GM18520 (cell line): ENCODE measurements at regions not wholly inside any gene's neighbourhood (a gene's known extent, or its start where the extent isn't known, plus 50 kb on each side); places are given as distances from the start of the nearest gene placed in this dataset.
"Not testable (repeated sequence)": the region's sequence is repeated elsewhere in the genome, so short reads cannot be mapped to it uniquely, and the experiment has no call there.

ENCODE experiments used
- ATAC-seq: cut with Tn5 transposase; IDR thresholded peaks from one replicate; pipeline ENCODE4 v1.9.1; 2021; ENCODE audit not compliant: unreplicated experiment

GRCh38 chr7:8809320-8809719 lies 375.9 kb downstream of the NXPH1 start:
- no peak for ATAC-seq

GRCh38 chr7:8817448-8818036 lies 384.1 kb downstream of the NXPH1 start:
- ATAC-seq = no peak

GRCh38 chr7:8818406-8818805 lies 385.0 kb downstream of the NXPH1 start:
- ATAC-seq = no peak

GRCh38 chr7:8822595-8822994 lies 389.2 kb downstream of the NXPH1 start:
- ATAC-seq = no peak

- ATAC-seq = no peak
These were observed 390.1 kb downstream of the NXPH1 start for GRCh38 chr7:8823486-8823885.

GRCh38 chr7:8827329-8827728 lies 393.9 kb downstream of the NXPH1 start:
- no peak for ATAC-seq

GRCh38 chr7:8829100-8829499 lies 395.7 kb downstream of the NXPH1 start:
- no peak for ATAC-seq

- no peak for ATAC-seq
These were observed 398.0 kb downstream of the NXPH1 start for GRCh38 chr7:8831376-8831775.

GRCh38 chr7:8833355-8833754 lies 399.9 kb downstream of the NXPH1 start:
- ATAC-seq = no peak

- no peak for ATAC-seq
These were observed 407.8 kb downstream of the NXPH1 start for GRCh38 chr7:8841171-8841570.

GRCh38 chr7:8871716-8872115 lies 438.3 kb downstream of the NXPH1 start:
- no peak for ATAC-seq

- ATAC-seq = no peak
These were observed 448.5 kb downstream of the NXPH1 start for GRCh38 chr7:8881916-8882315.

GRCh38 chr7:8885480-8886000 lies 452.1 kb downstream of the NXPH1 start:
- no peak for ATAC-seq

GRCh38 chr7:8890346-8890745 lies 456.9 kb downstream of the NXPH1 start:
- ATAC-seq = not testable (repeated sequence)

GRCh38 chr7:8893775-8894174 lies 460.4 kb downstream of the NXPH1 start:
- ATAC-seq = no peak

GRCh38 chr7:8906396-8907075 lies 473.1 kb downstream of the NXPH1 start:
- no peak for ATAC-seq

- ATAC-seq = no peak
These were observed 475.5 kb downstream of the NXPH1 start for GRCh38 chr7:8908889-8909288.

- ATAC-seq = no peak
These were observed 480.3 kb downstream of the NXPH1 start for GRCh38 chr7:8913682-8914081.

GRCh38 chr7:8921807-8922206 lies 488.4 kb downstream of the NXPH1 start:
- ATAC-seq = no peak

- ATAC-seq = no peak
These were observed 489.3 kb downstream of the NXPH1 start for GRCh38 chr7:8922726-8923125.

- no peak for ATAC-seq
These were observed 489.9 kb downstream of the NXPH1 start for GRCh38 chr7:8923164-8923806.
